ENCODE measurements at regions not wholly inside any gene's neighbourhood (a gene's known extent, or its start where the extent isn't known, plus 50 kb on each side); places are given as distances from the start of the nearest gene placed in this dataset.

DNA sequence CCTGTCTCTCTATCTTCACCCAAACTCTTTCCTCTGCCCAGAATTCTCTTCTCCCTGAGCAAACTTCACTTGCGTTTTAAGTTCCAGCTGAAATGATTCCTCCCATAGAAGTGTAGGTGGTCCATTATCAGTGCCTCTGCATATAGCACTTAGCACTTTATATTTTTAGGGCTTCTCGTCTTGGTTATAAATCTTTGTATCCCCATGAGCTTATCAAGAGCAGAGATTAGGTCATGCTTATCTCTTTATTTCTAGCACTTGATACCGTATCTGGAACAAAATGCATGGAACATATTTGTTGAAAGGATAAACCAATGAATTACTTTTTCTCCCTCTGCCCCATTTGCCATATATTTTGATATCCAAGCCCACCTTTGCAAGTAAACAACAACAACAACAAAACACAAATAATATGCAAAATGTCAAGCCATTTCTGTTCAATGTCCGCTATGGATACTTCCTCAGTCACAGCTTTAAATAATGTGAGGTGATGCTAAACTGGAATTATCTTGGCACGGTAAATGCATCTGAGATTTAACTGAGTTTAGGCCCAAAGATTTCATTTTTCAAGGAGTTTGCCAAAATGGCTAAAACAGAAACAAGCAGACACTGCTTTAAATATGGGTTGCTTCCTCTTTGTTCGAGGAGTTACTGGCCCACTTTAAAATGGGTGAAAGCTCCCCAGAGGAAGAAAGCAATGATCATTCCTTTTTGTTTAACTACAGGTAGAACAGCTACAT is 106.2 kb upstream of the STMND1 start:
- TF ChIP-seq, protein P1, sequence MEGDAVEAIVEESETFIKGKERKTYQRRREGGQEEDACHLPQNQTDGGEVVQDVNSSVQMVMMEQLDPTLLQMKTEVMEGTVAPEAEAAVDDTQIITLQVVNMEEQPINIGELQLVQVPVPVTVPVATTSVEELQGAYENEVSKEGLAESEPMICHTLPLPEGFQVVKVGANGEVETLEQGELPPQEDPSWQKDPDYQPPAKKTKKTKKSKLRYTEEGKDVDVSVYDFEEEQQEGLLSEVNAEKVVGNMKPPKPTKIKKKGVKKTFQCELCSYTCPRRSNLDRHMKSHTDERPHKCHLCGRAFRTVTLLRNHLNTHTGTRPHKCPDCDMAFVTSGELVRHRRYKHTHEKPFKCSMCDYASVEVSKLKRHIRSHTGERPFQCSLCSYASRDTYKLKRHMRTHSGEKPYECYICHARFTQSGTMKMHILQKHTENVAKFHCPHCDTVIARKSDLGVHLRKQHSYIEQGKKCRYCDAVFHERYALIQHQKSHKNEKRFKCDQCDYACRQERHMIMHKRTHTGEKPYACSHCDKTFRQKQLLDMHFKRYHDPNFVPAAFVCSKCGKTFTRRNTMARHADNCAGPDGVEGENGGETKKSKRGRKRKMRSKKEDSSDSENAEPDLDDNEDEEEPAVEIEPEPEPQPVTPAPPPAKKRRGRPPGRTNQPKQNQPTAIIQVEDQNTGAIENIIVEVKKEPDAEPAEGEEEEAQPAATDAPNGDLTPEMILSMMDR (IDR thresholded peaks at IDR 0.05) = no peak
- TF ChIP-seq POLR2A (IDR thresholded peaks at IDR 0.05) (no peak), EP300 (IDR thresholded peaks at IDR 0.05) (no peak), POLR2AphosphoS5 (IDR thresholded peaks at IDR 0.05) (no peak)
